DMS114 treated with DMSO at 0.1 percent for 48 hours (cell line): ENCODE measurements at regions not wholly inside any gene's neighbourhood (a gene's known extent, or its start where the extent isn't known, plus 50 kb on each side); places are given as distances from the start of the nearest gene placed in this dataset.
A peak's percentile ranks its signal among the peaks of the same experiment; 100 is the strongest.

ENCODE experiments used
- DNase-seq: peaks from one replicate; lab custom pipeline; 2025; ENCODE audit not compliant: unreplicated experiment; lab: John Stamatoyannopoulos, UW

DNA sequence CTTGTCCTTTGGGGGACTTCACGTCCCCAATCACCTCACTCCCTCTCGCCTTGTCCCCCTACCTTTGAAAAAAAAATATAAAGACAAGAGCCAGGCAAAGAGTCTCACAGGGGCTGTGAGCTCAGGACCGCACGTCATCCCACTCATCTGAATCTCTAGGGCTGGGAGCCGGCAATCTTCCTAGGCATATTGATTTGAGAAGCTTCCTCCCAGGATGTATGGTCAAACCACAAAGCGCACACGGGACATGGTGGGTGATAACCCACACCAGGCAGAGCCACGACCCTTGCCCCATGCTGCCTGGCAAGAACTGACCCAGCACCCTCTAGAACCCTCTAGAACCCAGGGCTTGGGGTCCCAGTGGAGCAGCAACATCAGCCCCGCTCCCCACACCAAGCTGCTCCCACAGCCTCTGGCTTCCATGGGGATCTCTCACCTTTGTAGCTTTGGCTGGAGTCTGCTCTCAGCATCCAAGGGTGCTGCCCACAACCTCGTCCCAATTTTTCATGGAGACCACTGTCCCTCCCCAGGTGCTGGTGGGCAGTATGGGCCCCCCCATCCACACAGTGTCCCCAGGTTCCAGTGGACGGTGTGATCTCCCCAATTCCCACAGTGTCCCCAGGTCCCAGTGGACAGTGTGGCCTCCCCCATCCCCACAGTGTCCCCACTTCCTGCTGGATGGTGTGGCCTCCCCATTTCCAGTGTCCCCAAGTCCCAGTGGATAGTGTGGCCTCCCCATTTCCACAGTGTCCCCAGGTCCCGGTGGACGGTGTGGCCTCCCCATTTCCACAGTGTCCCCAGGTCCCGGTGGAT, 85.2 kb upstream of the FGF3 start:
- DNase-seq = no peak

DNA sequence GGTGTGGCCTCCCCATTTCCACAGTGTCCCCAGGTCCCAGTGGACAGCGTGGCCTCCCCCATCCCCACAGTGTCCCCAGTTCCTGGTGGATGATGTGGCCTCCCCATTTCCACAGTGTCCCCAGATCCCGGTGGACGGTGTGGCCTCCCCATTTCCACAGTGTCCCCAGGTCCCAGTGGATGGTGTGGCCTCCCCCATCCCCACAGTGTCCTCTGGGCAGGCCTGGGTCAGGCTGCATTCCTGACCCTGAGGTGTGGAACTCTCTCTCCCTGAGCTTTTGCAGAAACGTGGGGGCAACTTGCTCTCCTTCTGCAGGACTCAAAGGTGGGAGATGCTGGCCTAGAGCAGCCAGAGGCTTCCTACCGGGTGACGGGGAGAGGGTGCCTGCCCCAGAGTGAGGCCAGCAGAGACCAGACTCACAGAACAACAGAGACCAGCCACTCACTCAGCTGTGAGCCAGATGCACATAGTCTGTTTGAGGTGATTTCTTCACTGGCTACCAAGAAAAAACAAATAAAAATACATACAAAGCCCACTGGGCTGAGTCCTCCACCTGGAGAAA, 85.8 kb upstream of the FGF3 start:
- no peak for DNase-seq

DNA sequence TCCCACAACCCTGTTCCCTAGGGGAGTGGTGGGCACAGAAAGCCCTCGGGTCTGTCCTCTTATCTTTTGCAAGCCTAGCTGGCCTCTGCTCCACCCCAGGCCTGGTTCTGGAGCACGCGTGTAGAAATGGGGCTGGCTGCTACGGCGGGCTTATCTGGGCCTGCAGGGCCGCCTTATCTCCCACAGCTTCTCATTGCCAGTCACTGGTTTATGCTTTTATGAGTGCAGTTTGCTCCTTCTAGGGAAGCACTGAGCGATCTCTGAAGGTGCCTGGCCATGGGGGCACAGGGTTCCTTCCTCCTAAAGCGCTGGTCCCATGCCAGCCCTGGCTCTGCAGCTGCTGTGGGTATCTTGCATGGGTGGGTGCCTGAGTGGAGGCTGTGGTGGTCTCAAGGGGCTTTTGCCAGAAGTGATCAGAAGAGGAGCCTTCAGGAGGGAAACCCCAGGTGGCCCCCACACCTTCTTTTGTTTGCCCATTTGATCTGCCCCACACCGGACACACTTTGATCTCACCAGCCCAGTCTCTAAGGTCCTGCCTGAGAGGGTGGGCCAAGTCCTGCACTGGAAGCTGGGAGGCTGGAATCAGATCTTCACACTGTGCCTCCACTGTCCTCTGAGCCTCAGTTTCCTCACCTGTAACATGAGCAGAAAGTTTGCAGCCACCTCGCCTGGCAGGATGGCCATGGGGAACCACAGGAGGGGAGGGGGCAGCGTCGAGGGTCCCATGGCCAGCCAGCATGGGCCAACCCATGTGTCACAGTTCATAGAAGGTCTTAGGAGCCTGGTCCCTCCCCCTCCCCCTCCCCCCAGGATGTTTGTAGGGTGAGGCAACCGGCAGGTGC, 86.6 kb upstream of the FGF3 start:
- no peak for DNase-seq

DNA sequence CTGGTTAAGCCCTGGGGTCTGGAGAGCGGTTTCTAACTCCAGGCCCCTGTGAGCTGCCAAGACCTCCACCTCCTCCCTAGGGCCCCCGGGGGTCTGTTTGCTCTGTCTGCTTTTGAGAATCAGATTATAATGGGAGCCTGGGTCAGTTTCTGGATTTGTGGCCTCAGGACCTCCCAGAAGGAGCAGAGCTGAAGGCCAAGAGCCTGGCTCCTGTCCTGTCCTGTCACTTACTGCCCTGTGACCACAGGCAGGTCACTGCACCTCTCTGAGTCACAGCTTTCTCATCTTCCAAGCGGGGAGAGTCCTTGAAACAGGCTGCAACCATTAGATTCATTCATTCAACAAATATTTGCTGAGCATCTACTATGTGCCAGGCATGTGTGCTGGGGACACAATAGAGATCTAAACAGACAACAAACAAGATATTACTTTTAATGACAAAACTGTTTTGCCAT, 87.3 kb upstream of the FGF3 start:
- DNase-seq = no peak

DNA sequence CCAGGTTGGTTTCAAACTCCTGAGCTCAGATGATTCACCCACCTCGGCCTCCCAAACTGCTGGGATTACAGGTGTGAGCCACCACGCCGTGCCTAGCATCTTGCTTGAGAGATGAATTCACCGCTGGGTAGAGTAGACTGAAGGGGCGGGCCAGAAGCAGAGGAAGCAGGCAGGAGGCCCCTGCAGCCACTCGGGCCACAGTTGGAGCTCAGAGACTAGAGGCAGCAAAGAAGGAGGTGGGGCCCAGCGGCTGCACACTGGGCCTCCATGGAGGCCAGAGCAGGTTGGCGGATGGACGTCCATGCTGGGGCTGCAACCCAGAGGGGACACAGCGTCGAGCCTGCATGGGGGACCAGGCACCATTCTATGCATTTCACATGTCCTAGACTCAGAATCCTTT, 88.4 kb upstream of the FGF3 start:
- no peak for DNase-seq

DNA sequence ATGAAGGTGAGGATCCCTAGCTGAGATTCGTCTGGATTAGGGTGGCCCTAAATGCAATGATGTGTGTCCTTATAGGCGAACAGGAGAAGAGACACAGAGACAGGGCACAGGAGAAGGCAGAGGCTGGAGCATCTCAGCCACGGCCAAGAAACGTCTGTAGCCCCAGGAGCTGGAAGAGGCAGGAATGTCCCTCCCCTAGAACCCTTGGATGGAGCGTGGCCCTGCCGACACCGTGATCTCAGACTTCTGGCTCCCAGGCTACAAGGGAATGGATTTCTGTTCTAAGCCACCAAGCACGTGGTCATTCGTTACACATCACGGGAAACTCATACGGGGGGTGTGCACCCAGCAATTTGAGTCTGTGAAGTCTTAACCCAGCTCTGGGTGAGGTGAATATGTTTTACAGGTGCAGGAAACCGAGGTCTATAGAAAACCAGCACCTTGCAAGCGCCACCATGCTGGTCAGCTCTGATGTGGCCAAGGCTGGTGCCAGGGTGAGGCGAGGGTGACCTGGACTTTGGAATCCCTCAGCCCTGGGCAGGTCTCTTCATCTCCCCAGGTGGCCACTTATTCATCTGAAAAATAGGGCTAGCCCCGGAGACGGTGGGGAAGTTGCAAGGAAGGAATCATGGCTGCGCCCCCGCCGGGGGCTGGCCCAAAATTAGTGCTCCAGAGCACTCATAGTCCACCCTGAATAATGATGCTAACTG, 89.5 kb upstream of the FGF3 start:
- no peak for DNase-seq

DNA sequence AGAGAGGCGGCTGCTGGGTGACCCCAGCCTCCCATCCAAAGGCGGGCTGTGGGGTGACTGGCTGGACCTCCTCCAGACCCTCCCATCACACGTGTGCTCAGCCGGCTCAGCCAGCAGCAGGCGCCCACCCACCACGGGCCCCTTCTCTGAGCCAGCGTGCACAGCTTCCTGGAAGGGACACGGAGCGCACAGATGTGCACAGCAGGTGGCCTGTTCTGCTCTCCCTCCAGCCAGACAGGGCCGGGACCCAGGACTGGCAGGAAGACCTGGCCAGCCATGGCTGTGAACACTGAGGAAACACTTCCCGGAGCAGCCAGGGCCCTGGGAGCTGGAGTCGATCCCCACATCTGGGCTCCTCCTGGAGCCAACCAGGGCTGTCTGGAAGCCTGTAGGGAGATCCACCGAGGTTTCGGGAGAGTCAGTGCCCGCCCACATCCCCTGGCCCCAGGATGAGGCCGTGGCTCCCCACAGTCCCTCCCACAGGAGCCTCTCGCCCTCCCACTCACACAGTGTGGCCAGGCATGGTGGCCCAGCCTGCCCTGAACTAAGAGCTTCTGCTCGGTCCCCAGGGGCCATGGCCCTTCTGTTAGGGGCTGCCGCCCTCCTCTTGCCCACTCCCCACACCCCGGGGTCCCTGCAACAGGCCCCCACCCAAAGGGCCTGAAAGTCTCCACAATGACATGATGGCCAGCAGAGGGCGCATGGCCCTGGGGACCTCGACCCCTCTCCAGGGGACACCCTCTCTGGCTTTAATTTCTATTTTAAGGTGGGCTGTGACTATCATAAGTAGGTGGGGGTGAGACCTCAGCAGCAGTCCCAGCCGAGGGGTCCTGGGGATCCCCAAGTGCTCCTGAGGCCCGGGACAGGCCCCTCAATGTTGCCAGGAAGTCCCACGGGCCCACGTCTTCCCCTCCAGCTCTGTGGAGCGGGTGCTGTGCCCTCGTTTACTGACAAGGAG, 90.6 kb upstream of the FGF3 start:
- peak; percentile 68 for DNase-seq

DNA sequence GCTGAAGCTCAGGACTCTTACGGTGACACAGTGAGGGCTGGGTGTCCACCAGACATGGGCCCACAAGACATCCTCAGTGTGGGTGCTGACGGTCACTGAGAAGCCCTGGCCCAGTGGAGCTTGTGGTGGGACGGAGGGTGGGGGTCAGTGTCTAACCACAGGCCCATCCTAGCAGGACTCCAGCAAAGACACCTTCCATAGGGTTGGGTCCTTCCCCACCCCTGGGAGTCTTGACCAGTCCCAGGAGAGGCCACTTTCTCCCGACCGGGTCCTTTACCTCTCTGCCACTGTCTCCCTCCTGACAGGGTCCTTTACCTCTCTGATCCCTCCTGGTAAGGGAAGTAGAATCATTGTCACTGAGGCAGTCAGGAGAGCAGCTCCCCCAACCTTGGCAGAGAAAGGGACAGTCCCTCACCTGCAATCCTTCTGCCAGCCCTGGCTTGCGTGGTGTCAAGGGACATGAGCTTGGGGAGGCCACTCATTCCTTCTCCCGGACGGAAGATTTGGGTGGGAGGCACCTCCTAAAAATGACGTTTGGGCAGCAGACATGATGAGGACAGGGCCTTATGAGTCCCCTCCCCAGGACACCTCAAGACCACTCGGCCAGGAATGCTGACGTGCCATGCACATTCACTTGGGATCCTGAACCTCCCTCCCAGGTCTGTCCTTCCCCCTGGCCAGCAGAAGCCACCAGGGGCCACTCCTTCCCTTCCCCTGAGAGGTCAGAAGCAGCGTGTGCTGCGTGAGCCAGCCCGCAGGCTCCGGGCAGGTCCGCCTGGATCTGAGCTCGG, 91.5 kb upstream of the FGF3 start:
- DNase-seq = no peak

DNA sequence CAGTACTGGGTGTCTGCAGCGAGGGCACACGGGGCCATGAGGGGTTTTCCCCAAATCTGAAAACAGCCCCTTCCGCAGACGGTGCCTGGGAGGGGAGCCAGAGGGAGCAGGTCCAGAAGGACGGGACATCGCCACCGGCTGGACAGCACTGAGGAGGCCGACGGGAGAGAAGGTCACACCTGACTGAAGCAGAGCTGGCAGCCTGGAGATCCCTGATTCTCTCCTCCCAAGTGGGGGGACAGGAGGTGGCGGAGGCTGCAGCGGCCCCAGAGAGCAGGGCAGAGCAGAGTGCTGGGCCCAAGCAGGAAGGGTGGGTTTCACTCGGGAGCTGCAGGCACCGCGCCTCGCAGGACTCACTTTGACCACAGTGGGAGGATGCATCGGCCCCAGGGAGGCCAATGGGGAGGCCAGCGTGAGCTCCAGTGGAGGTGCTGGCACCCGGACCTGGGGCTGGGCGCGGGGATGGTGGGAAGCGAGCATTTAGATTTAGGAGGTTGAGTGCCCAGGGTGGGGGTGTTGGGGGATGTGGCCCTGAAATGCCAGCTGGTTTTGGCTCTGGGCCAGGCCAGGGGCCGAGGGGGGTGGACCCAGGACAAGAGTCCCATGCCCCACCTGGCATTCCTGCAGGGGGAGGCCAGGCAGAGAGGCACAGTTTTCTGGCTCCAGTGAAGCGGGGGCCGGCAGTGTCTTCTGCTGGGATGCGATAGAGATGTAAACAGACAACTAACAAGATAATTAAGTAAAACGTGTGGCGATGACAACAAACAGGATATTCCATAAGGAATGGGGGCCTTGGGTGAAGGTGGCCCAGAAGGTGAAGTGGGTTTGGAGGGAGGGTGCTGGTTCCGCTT, 92.3 kb upstream of the FGF3 start:
- DNase-seq = no peak

DNA sequence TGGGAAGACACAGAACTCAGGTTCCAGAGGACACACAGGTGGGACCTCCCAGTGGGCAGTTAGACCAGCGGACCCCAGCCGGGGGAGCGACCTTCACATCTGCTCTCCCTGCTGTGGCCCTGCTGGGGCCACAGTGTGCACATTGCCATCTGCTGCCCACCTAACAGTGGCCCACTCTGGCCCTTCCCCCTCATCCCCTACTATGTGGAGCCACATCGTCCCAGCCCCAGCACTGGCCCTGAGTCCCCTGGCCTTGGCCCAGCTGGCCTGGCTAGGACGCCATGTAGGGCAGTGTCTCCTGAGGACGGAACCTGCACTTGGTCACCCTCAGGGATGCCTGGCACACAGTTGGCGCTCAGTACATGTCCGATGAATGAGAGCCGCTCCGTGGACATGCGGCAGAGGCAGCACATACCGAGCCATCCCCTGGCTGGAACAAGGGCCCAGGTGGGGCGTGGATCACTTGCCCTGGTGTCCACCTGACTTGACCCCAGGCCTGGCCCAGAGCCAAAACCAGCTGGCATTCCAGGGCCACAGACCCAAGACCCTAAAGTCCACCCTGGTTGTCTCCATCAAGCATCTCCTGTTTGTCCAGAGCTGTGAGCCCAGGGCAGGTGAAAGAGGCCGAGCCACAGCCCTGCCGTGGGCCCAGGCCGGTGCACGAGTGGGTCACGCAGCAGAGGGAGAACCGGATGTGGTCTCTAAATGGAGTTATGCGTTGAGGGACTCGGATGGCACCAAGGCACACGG, 93.1 kb upstream of the FGF3 start:
- no peak for DNase-seq

DNA sequence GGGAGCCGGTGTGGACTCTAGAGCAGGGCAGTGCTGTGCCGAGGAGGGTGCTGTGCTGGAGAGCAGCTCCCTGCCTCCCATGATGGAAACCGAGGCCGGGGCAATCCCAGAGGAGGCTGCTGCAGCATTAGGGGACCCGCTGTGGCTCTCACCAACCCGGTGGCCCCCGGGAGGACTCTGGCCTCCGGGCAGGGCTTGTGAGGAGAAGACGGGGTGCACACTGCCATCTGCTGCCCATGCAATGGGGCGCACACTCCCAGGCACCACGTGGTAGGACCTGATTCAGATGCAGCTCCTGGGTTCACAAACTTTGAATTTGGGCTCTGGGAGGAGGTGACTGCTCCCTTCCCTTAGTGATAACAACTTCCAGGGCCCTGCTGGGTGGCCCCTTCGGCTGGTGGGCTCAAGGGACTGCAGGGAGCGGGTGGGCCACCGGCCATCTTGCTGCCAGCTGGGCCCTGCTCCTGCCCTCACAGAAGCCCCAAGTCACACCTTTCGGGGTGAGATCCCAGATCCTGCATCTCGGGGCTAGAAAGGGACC, 93.8 kb upstream of the FGF3 start:
- DNase-seq = peak; percentile 83

DNA sequence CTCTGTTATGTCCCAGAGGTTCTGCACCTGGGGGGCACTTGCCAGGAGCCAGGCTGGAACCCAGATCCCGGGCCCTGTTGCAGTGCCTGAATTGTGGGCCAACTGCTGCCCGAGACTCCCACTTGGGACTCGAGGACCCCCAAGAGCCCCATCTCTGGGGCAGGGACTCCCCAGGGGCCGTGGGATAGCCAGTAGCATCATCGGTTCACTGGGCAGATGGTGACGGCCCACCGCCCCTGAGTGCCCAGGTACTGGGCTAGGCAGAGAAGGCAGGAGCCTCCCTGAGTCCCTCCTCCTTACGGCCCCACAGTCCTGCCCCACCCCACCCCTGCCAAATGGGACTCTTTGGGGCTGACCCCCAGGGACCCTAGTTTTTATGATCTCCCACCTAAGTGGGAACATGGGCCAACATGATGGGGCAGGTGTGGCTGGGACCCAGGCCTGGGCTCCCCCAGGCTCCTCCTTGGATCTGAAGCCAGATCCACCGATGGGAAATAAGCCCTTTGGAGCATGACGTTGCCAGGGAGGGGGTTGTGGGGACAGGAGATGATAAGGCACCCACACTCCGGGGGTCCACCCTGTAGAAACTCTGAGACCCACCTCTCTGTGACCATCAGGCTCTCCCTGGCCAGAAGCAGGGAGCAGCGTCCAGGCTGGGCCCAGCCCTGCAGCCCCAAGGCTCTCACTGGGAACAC, 94.5 kb upstream of the FGF3 start:
- DNase-seq = no peak

DNA sequence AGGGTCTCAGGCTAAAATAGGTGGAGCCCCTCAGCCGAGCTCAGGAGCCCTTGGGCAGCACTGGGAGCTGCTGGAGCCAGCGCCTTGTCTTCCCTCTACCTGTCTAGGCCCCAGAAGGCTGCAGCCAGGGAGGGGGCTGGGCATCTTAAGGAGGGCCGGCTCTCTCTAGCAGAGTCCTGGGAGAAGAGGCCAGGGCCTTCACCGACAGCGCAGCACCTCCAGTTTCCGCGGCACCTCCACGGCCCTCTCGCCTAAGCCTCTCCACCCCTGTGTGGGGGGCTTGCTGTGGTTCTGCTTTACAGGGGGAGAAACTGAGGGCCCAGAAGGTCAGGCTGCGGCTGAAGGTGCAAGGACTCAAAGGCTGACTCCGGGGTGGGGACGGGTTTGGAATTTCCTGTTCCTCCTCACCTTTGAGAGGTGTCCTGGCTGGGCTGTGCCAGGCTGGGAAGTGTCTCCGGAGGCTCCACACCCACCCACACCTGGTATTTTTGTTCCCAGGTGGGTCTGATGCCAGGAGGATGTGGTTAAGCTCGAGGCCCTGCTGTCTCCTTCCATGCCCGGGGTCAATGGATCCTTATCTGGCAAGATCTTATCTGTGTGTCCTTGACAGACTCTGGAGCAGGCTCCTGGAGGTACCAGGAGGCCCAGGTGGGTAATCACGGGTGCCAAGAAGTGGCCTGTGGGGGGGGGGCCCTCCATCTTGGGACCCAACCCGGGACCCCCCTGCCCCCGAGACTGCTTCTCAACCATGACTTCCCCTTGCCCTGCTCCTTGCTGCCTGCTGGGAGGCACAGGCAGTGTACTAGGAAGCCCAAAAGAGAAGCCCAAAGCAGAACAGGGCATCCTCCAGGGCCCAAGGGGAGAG, 95.3 kb upstream of the FGF3 start:
- DNase-seq = no peak

DNA sequence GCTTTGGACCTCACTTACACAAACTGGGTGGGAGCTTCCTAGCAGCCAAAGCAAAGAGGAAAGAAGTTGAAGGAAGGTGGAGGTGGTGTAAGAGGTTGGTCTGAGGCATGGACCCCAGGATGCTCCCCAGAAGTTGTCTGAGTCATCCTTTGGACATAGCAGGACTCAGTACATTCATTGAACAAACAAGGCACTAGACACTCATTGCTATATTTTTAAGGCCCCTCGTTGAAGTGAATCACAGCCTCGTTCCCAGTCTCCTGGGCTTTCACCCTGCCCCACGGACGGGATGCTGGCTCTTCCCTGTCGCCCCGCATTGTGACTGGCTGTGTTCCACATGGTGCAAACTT, 95.9 kb upstream of the FGF3 start:
- DNase-seq = no peak

DNA sequence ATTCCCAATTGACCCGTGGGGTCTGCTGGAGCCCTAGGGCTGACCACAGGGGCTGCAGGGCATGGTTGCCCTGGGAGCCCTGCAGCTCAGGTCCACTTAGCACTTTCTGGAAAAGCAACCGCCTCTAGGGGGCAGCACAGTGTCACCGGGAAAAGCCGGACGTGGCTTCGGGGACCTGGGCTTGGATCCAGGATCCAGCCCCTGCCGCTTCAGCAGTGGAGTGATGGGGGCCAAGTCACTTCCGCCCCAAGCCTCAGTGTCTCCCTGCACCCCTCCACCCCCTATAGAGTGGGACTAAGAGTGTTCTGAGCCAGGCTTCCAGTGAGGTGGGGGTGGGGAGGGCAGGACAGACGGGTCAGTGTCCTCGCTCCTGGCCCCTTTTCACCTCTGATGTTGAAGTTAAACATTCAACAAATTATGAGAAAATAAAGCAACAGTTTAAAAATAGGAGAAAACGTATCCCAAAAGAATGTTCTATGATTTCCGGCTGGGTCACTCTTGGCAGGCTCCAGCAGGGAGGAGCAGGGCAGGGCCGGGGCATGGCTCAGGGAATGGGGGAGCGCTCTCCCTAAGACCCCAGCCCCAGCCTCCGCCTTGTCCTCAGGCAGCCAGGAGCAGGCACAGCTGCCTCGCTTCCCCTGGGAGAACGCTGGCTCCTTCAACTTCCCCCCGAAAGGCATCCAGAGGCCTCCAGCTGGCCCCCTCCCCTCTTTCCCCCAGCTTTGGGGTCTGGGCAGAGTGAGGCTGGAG, 96.5 kb upstream of the FGF3 start:
- DNase-seq = peak; percentile 98
